SH-SY5Y (cell line): ENCODE measurements at regions not wholly inside any gene's neighbourhood (a gene's known extent, or its start where the extent isn't known, plus 50 kb on each side); places are given as distances from the start of the nearest gene placed in this dataset.

Experiments used
- GATA2 ChIP-seq: IDR thresholded peaks from 2 replicates; pipeline ENCODE4 v1.6.1; 2011; ENCODE audit warnings: mild to moderate bottlenecking, low read depth, low read length
- GATA3 ChIP-seq: IDR thresholded peaks from 2 replicates; pipeline ENCODE4 v1.6.1; 2011; ENCODE audit warnings: low read depth, mild to moderate bottlenecking, low read length, moderate library complexity

DNA sequence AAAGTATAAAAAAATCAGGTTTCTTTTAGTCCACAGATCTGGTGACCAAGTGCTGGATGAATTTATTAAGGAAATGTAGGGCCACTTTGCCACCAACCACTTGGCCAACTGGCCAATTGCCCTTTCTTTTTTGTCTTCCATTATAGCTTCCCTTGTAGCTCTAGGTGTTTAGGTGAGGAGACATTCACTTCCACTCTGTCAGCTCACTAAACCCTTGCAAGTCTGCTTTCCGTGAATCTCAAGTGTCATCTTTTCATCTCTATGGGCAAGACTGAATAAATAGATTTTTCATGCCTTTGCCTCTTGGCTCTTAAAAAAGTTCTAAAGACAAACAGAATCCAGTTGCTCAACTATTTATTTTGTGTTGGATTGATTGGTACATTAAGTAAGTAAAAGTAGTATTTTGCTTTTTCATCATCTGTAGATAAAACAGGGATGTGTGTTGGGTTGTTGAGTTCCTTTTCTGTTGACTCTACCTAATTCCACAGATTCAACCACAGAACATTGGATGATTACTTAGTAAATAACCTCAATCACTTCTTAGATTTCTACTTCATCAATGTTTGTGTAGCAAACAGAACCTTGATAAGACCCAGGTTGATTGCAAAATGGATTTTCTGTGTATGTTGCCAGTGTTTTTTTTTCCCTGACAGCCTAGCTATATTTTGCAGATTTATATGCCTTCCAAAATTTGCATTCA is 68.1 kb upstream of the GRXCR1 start:
- no peak for TF ChIP-seq GATA3

DNA sequence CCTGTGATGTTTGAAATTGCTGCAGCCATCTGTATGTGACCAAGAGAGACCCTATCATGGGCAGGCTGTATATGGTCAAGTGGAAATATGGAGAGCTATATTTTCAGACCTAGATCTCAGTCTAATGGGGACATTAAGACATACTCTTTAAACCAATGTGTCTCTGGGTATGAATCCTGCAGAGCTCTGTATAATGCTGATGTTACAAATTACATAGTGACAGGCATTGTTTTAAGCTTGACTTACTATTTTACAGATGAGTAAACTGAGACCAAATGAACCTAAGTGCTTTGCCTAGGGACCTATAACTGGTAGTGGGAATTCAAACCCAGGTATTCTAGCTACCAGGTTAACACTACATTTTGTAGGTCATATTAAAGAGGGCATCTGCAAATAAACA is 71.3 kb upstream of the GRXCR1 start:
- TF ChIP-seq GATA2: no peak
- TF ChIP-seq GATA3: no peak

DNA sequence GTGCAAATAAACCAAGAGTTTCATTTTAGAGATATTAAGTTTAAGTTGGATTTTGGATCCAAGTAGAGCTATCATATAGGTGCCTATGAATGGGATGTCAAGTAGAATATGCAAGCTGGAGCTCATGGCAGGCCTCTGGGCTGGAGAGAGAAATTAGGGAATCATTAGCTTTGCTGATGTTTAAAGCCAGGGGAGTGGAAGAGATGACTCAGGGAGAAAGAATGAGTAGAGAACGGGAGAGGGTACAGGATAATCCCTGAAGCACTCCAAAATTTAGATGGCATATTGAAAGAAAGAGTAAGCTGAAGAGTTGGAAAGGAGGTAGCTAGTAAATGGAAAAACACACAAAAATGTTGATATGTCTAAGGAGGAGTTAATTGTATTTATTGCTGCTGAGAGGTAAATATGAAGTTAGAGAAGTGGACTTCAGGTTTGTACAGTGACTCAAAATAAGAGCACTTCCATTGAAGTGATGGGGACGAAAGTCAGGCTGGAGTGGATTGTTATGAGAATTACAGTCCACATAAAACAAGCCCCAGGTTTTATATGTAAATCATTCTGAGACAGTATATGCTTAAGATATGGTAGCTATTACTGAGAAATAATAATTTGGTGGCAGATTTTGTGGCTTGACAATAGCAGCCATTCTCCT is 72.5 kb upstream of the GRXCR1 start:
- TF ChIP-seq GATA2 (no peak), GATA3 (no peak)

DNA sequence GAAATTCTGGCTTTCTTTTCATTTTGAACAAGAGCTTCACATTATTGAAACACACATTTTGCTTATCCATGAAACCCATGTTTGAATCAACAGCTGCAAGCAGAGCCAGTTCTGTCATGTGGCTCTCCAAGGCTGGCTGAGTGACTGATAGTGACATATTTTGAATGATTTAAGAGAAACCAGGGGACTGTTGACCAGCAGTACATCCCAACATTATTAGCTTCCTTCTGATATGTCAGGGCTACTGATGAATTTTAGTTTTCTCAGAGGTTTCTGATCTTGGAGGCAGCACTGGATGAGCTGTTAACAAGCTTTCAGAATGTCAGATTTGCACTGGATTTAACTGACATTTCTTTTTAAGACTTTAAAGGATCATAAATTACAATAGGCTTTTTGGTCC is 74.6 kb upstream of the GRXCR1 start:
- TF ChIP-seq GATA3 (no peak), GATA2 (no peak)

DNA sequence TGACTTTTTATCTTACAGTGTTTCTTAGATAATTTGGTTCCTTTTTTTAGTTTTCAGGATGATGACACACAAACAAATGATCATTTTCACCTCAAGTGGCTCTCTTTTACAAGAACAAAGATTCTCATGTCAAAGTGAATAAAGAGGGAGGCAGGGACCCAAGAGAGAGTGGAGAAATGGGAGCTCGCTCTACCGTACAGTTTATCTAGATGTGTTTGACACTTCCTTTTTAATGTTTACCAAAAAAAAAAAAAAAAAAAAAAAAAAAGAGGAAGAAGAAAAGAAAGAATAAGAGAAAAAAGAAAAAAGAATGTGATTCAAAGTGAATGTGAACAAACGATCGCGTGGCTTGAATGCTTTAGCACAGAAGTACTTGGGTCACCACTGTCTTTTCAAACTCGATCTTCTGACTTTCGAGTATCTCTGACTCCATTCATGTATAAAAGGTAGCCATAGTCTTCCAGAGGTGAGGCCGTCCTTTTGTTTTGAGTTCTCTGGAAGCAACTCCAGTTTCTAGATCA is 75.6 kb upstream of the GRXCR1 start:
- no peak for TF ChIP-seq GATA2
- no peak for TF ChIP-seq GATA3

DNA sequence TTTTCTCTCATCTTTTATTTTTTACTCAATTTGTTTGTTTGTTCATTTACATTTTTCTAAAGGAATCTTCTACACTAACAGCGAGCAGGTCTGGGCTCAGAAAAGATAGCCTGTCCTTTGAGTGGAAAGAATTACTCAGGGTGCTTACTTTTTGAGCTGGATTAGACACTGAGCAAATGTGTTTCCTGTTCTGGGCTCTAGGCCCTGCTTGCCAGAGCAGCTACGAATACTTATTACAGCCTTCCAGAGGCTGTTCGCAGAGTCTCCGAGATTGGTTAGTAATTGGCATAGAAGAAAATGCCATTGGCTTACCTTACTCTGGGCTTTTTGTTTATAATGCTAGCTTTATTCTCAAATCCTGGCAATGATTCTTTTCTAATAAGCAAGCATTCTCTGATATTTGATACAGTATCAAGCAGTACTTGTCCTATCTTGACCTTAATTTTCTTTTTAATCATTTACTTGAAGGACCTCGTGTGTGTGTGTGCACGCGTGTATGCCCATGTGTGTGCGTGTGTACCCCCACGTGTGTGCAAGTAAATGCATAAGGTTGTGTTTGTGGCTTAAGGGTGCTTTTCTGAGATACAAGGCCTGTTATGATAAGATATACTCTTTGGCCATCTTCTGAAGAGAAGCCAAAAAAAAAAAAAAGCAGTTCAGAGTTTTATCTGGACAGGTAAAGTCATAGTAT is 76.2 kb upstream of the GRXCR1 start:
- TF ChIP-seq GATA2 (no peak), GATA3 (no peak)

DNA sequence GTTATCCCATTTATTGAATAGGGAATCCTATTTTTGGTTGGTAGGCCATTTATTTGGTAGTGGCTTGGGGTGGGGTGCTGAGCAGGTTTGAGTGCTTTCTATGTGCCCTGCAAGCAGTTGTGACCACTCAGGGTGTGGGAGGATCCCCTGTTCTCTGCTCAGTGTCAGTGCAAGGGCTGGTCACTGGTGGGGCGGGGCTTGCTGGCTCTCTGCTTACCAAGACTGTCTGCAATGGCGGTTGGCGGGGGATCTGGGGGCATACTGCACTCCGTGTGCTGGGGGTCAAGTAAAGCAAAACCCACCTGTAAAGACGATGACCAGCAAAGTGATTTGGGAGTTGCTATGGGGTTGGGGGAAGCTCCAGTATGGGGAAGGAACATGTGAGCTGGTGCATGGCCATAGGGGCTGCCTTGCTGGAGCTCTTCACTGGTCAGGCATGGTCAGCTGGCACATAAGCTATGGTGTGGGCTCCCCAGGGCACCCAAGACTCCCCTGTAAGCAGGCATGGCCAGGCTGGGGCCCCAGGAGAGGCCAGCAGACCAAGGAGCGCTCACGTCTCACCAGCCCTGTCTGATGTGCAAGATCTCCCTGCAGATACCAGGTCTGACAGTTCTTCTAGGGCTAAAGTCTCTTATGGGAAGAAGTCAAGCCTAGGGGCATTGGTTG is 83.0 kb upstream of the GRXCR1 start:
- TF ChIP-seq GATA3 (no peak), GATA2 (no peak)

DNA sequence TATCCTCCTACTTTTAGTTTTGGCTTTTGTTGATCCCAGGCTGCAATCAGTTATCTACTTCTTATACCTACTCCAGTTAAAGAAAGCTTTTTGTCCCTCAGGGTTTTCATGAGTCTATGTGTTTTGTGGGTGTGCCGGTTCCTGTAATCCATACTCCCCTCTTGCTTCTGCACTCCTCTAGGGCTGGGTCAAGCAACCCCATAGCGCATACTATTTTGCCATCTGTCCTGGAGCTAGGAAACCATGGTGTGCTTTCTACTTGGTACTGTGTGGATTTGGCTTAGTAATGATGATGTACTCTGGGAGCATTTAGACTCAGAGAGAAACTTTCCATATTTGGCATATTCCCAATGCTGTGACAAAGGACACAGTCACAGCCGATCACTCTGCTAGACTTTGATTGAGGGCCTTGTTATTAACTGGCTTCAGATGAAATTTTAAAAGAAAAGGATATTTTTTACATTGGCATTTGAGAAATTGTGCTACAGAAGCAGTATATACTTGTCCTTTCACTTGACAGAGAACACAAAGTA is 86.1 kb upstream of the GRXCR1 start:
- no peak for TF ChIP-seq GATA2

DNA sequence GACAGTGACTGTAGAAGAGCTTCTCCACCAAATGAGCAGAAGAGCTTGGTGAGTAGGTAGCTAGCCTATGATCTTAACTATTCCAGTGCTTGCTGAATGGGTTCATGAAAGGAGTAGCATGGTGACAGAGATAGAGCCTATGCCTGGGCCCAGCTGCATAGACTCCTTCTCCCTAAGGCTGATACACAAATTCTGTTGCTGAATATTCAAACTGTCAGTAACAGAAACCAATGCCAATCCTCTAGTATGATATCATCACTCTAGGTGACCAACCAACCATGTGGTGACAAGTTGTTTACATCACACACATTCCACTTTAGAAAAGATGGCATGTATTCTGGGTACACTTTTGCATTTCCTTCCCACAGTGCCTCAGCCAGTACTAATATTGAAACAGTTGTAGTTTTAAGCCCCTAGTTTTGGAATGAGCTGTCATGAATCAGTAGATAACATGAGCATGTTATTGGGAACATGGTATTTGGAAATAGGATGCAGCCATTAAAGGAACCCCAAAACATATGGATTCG is 103.4 kb upstream of the GRXCR1 start:
- TF ChIP-seq GATA2 (no peak), GATA3 (no peak)

DNA sequence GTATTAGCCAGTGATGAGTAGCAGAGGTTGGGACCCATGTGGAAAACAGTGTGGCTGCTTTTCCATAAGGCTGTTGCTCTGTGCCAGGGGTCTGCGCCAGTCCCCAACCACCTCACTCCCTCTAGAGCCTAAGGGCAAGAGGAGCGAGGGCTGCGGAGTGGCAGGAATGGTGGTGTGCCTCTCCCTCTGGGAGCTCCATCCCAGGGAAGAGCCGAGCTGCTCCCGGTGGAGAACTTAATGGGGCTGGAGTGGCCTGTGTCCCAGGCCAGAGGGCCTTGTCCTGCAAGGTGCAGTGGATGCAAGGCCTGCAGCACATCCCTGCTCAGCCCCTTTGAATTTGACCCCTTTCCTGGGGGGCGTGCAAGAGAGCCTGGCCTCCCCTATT is 105.4 kb upstream of the GRXCR1 start:
- no peak for TF ChIP-seq GATA3
- no peak for TF ChIP-seq GATA2

DNA sequence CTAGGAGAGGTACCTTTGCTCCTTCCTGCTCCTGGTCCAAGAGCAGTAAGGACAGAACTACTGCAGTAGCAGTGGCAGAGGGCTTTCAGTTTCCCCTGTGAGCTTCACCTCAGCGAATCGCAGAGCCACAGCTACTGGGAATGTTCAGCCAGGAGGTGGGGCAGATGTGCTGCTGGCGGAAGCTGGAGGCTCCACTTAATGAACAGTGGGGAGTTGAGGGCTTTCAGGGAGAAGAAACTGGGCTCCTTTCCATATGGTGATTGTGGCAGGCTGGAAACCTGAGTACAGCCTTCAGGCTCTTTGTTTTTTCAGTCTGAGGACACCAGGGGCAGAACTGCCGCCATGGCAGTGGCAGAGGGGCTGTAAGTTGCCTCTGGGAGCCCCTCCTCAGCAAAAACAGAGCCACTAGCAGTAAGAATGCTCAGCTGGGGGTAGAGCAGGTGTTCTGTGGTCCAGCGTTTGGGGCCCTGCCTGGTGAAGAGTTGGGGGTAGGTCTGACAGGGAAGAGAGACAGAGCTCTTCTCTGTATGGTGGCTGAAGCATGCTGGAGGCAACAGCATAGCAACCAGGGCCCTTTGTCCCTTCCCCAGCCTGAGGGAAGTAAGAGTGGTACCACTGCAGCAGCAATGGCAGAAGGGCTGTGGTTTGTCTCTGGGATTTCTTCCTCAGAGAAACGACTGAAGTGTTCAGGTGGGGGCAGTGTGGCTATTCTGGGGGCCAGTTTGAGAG is 106.0 kb upstream of the GRXCR1 start:
- TF ChIP-seq GATA2: no peak
- TF ChIP-seq GATA3: no peak

DNA sequence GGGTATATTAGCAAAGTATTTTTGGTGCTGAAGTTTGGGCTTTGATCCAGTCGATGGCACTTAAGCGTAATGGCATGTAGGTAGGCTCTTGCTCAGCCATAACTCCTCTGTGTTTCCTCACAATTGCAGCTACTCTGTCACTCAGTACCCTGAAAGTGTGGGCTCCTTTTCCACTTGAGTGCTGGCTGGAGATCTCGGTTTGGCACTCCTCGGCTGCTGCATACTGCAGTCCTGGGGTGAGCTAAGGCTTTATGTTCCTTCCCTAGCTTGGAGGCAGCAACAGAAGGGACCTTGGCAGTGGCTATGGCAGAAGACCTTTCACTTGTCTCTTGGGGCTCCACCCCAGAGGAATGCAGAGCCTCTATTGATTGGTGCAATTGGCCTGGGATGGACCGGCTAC is 106.7 kb upstream of the GRXCR1 start:
- no peak for TF ChIP-seq GATA2
- TF ChIP-seq GATA3: no peak

DNA sequence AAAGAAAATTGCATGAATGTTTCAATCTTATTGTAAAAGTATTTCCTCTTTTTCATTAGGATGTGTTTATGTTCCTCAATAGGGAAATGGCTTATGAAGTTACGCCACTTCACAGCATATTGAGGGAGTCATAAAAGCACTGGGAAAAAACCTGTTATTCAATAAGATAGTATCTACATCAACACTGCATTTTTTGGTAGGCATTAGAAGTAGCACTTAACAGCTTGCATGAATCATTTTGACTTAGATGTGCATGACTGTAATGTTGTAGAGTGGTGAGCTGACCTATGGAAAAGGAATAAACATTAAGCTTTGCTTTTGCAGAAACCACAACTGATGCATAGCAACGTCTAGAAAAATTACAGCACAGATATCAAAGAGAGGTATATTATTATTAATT is 111.2 kb upstream of the GRXCR1 start:
- TF ChIP-seq GATA3 (no peak), GATA2 (no peak)
